Astrocyte (in vitro differentiated cells and primary cell): ENCODE measurements at regions not wholly inside any gene's neighbourhood (a gene's known extent, or its start where the extent isn't known, plus 50 kb on each side); places are given as distances from the start of the nearest gene placed in this dataset.

Experiments used
- EZH2 ChIP-seq: IDR thresholded peaks from 2 replicates; pipeline ENCODE4 v1.6.1; 2012; ENCODE audit warnings: mild to moderate bottlenecking, low read length, inconsistent platforms; ENCODE audit not compliant: insufficient read depth
- TF ChIP-seq, protein P1 (sequence below): IDR thresholded peaks from 2 replicates; pipeline ENCODE4 v1.5.1; 2011; ENCODE audit warnings: low read depth, mild to moderate bottlenecking, inconsistent platforms, low read length, moderate library complexity; ENCODE audit not compliant: insufficient read depth

DNA sequence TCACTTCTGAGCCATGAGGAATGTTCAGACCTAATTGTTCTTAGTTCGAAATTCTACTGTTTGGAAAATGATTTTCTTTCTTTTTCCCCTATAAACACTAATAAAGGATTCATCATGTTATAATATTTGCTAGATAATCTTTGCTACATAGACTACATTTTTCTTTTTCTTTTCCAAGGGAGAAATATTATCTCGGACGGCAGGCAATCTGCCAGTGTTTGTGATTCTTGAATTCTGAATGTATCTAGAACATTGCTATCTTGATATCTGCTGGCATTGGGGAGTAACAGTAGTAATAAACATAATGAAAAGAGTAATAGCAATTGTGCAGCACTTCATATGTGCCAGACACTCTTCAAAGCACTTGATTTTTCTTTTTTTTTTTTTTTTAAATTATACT is 107.7 kb upstream of the ZNF32 start:
- TF ChIP-seq, protein P1, sequence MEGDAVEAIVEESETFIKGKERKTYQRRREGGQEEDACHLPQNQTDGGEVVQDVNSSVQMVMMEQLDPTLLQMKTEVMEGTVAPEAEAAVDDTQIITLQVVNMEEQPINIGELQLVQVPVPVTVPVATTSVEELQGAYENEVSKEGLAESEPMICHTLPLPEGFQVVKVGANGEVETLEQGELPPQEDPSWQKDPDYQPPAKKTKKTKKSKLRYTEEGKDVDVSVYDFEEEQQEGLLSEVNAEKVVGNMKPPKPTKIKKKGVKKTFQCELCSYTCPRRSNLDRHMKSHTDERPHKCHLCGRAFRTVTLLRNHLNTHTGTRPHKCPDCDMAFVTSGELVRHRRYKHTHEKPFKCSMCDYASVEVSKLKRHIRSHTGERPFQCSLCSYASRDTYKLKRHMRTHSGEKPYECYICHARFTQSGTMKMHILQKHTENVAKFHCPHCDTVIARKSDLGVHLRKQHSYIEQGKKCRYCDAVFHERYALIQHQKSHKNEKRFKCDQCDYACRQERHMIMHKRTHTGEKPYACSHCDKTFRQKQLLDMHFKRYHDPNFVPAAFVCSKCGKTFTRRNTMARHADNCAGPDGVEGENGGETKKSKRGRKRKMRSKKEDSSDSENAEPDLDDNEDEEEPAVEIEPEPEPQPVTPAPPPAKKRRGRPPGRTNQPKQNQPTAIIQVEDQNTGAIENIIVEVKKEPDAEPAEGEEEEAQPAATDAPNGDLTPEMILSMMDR, result no peak
- TF ChIP-seq EZH2, result no peak
